IPS-18a (cell line): ENCODE measurements at regions not wholly inside any gene's neighbourhood (a gene's known extent, or its start where the extent isn't known, plus 50 kb on each side); places are given as distances from the start of the nearest gene placed in this dataset.
"Not testable (repeated sequence)": the region's sequence is repeated elsewhere in the genome, so short reads cannot be mapped to it uniquely, and the experiment has no call there.

Source experiments
- H3K27ac ChIP-seq: one replicate; pipeline ENCODE4 v1.5.1; 2013; ENCODE audit warnings: low read length
- H3K27me3 ChIP-seq: one replicate; pipeline ENCODE4 v1.6.1; 2013; ENCODE audit warnings: mild to moderate bottlenecking, low read length; ENCODE audit not compliant: control insufficient read depth, insufficient read depth
- H3K36me3 ChIP-seq: one replicate; pipeline ENCODE4 v1.6.1; 2013; ENCODE audit warnings: low read depth, low read length; ENCODE audit not compliant: control insufficient read depth
- H3K4me1 ChIP-seq: one replicate; pipeline ENCODE4 v1.6.1; 2013; ENCODE audit warnings: low read depth, low read length; ENCODE audit not compliant: control insufficient read depth
- H3K4me3 ChIP-seq: one replicate; pipeline ENCODE4 v1.5.1; 2013; ENCODE audit warnings: low read length
- H3K9ac ChIP-seq: one replicate; pipeline ENCODE4 v1.6.1; 2013; ENCODE audit warnings: mild to moderate bottlenecking, low read length, moderate library complexity
- H3K9me3 ChIP-seq: one replicate; pipeline ENCODE4 v1.6.1; 2013; ENCODE audit warnings: low read depth, low read length; ENCODE audit not compliant: control insufficient read depth

- not testable (repeated sequence) for H3K27me3 ChIP-seq, H3K36me3 ChIP-seq, H3K9me3 ChIP-seq, H3K9ac ChIP-seq, H3K27ac ChIP-seq, H3K4me1 ChIP-seq, H3K4me3 ChIP-seq
Observed at GRCh38 chr9:63703670-63704069, 1581.3 kb downstream of the FOXD4L5 start.

- not testable (repeated sequence) for H3K4me1 ChIP-seq, H3K36me3 ChIP-seq, H3K27me3 ChIP-seq, H3K27ac ChIP-seq, H3K4me3 ChIP-seq, H3K9me3 ChIP-seq, H3K9ac ChIP-seq
Observed at GRCh38 chr9:63703138-63703665, 1581.8 kb downstream of the FOXD4L5 start.
